Endothelial cell (in vitro differentiated cells): ENCODE measurements at regions not wholly inside any gene's neighbourhood (a gene's known extent, or its start where the extent isn't known, plus 50 kb on each side); places are given as distances from the start of the nearest gene placed in this dataset.

Source experiments
- DNase-seq: peaks from one replicate; pipeline ENCODE4 v3.0.0; 2021; ENCODE audit warnings: low spot score
- H3K27ac Mint-ChIP-seq: one replicate; pipeline ENCODE4 v1.8.0; 2021; ENCODE audit warnings: mixed read lengths, inconsistent platforms; ENCODE audit not compliant: unreplicated experiment
- H3K27me3 Mint-ChIP-seq: one replicate; pipeline ENCODE4 v1.8.0; 2021; ENCODE audit warnings: mild to moderate bottlenecking, moderate library complexity, mixed read lengths, inconsistent platforms; ENCODE audit not compliant: unreplicated experiment
- H3K36me3 Mint-ChIP-seq: one replicate; pipeline ENCODE4 v1.8.0; 2021; ENCODE audit warnings: mild to moderate bottlenecking, low read depth, mixed read lengths, inconsistent platforms; ENCODE audit not compliant: unreplicated experiment
- H3K4me1 Mint-ChIP-seq: one replicate; pipeline ENCODE4 v1.8.0; 2021; ENCODE audit warnings: mild to moderate bottlenecking, mixed read lengths, inconsistent platforms; ENCODE audit not compliant: unreplicated experiment
- H3K4me3 Mint-ChIP-seq: one replicate; pipeline ENCODE4 v1.8.0; 2021; ENCODE audit warnings: mild to moderate bottlenecking, mixed read lengths, inconsistent platforms; ENCODE audit not compliant: unreplicated experiment
- H3K9me3 Mint-ChIP-seq: one replicate; pipeline ENCODE4 v1.8.0; 2021; ENCODE audit warnings: mixed read lengths, inconsistent platforms; ENCODE audit not compliant: unreplicated experiment
- CTCF ChIP-seq: fragments of 200-600 bp; sonication (generic); IDR thresholded peaks from one replicate; pipeline ENCODE4 v1.5.0; 2021; ENCODE audit warnings: antibody characterized with exemption; ENCODE audit not compliant: unreplicated experiment

- Mint-ChIP-seq H3K36me3 (no peaks in the 10 kb centered on the region), H3K9me3 (no peaks in the 10 kb centered on the region), H3K4me1 (peaks cover 4% of the 10 kb centered on the region), H3K27ac (no peak overlapping the region), H3K27me3 (peaks cover 2% of the 10 kb centered on the region), H3K4me3 (no peak overlapping the region)
- DNase-seq: no peak
- no peak for TF ChIP-seq CTCF
Observed at GRCh38 chr12:91241756-91242155, 59.1 kb upstream of the DCN start.

DNA sequence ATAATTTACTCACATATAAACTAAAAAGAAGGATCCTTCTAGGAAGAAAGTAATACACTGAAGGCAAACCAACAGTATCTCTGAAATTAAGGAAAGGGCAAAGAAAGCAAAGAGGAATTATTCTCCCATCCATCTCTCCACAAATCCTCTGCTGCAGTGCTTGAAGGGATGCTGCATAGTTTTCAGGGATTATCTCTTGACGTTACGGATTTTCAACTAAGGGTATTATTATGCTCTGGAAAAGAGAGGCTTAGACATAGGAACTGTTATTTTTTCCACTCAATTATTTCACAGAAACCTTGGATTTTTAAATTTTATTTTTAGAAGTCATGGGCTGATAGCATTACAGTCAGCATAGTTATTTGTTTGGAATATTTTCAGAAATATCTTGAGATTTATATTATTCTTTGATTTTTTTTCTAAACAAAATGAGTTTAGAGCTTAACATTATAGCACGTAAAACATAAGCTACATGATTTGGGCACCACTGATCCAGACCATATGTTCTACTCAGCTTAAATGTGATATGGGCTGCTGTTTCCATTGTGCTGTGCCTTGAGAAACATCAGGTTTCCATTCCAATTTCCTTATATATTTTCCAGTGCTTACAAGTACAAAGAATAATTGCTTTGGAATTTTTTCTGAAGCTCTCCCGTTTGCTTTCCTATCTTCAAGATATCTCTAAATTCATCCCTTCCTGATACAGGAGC is 57.9 kb upstream of the DCN start:
- Mint-ChIP-seq H3K9me3 (no peaks in the 10 kb centered on the region), H3K4me3 (no peak overlapping the region), H3K27ac (no peak overlapping the region), H3K27me3 (peaks cover 2% of the 10 kb centered on the region), H3K36me3 (no peaks in the 10 kb centered on the region), H3K4me1 (peaks cover 4% of the 10 kb centered on the region)
- DNase-seq: no peak
- TF ChIP-seq CTCF: no peak

DNA sequence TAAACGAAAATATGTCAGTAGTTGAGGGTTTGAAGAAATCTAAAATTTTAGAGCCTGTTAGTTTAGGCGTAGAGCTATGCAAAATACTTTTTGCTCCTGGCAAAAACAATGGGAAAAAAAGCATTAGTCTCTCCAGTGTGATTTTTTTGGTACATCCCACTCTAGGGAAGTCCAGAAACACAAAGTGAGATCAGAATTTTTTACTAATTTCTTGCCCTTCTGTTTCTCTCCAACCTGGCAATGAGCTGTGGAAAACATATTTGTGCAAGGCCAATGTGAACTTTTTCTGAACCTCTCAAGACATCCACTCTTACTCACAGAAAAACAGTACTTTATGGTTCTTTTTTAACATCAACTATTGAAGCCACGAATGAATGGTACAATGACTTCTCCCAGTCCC is 56.9 kb upstream of the DCN start:
- Mint-ChIP-seq H3K36me3 (no peaks in the 10 kb centered on the region), H3K9me3 (no peaks in the 10 kb centered on the region), H3K4me3 (no peak overlapping the region), H3K4me1 (peaks cover 4% of the 10 kb centered on the region), H3K27ac (no peak overlapping the region), H3K27me3 (peaks cover 2% of the 10 kb centered on the region)
- no peak for DNase-seq
- no peak for TF ChIP-seq CTCF
